ENCODE measurements at regions not wholly inside any gene's neighbourhood (a gene's known extent, or its start where the extent isn't known, plus 50 kb on each side); places are given as distances from the start of the nearest gene placed in this dataset.

DNA sequence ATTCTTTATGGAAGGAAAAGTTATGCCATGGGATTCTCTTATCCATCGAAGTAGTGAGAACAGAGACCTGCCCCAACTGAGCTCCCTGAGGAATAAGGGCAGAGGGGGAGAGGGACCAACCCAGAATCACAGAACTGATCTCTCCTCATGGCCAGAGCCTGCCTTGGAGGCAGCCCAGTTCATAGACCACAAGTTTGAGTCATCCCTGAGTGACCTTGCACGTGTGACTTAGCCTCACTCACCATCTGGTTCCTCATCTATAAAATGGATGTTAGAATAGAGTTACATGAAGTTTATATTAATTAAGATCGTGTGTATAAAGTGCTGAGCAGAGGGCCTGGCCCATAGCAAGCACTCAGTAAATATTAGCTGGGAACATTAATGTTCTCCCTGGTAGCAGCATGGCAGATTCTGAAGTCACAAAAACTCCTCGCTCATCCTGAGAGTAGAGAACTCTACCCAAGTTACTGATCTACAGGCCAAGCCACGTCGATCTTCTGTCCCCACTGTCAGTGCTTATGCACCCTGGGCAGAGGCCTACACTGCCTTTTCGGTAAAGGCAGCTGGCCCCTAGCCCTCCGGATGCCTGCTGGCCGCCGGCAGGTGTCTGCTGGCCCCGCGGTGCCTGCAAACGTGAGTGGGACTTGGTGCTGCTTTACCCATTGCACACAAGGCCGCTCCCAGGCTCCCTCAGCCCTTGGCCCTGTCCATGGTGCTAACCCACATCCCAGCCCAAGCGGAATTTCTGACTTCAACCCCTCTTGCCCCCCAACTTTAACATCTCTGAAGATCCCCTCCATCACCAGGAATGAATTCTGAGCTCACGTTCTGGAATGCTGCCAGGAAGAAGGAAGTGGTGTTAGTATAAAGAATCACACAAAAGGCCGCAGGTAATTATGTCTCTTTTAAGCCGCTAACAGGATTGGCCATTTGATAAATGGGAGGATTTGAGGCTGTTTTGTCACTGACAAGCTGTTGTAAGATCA is 61.1 kb upstream of the ARAP3 start (continued):
- TF ChIP-seq, protein P1, sequence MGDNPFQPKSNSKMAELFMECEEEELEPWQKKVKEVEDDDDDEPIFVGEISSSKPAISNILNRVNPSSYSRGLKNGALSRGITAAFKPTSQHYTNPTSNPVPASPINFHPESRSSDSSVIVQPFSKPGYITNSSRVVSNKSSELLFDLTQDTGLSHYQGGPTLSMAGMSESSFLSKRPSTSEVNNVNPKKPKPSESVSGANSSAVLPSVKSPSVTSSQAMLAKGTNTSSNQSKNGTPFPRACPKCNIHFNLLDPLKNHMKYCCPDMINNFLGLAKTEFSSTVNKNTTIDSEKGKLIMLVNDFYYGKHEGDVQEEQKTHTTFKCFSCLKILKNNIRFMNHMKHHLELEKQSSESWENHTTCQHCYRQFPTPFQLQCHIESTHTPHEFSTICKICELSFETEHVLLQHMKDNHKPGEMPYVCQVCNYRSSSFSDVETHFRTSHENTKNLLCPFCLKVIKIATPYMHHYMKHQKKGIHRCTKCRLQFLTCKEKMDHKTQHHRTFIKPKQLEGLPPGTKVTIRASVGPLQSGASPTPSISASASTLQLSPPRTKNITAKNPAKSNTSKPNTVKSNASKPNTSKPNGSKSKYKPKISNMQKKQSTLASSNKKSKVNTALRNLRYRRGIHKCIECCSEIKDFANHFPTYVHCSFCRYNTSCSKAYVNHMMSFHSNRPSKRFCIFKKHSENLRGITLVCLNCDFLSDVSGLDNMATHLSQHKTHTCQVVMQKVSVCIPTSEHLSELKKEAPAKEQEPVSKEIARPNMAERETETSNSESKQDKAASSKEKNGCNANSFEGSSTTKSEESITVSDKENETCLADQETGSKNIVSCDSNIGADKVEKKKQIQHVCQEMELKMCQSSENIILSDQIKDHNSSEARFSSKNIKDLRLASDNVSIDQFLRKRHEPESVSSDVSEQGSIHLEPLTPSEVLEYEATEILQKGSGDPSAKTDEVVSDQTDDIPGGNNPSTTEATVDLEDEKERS (CRISPR knock-in tag; IDR thresholded peaks at IDR 0.05): no peak
- no peak for TF ChIP-seq GMEB2 (CRISPR knock-in tag; IDR thresholded peaks at IDR 0.05; ENCODE audit: low read depth)
- no peak for TF ChIP-seq TCF12 (IDR thresholded peaks at IDR 0.05)
- TF ChIP-seq TCF12 (CRISPR knock-in tag; IDR thresholded peaks at IDR 0.05): no peak
- TF ChIP-seq AHR (CRISPR knock-in tag; IDR thresholded peaks at IDR 0.05): no peak
- 0 out of 2 replicates have a peak, but pooled peaks have one; percentile 28 for TF ChIP-seq ZNF607 (CRISPR knock-in tag; IDR thresholded peaks at IDR 0.05; ENCODE audit: borderline replicate concordance)
- TF ChIP-seq ZNF558 (CRISPR knock-in tag; IDR thresholded peaks at IDR 0.05; ENCODE audit: borderline replicate concordance): 0 out of 2 replicates have a peak, but pooled peaks have one; percentile 38
- 0 out of 2 replicates have a peak, but pooled peaks have one; percentile 34 for TF ChIP-seq MEIS2 (CRISPR knock-in tag; IDR thresholded peaks at IDR 0.05)
- 0 out of 2 replicates have a peak, but pooled peaks have one; percentile 21 for TF ChIP-seq HOXA3 (CRISPR knock-in tag; IDR thresholded peaks at IDR 0.05)
- TF ChIP-seq ZBTB43 (CRISPR knock-in tag; conservative IDR thresholded peaks at IDR 0.05): 0 out of 2 replicates have a peak, but pooled peaks have one; percentile 47
- TF ChIP-seq NFYB (CRISPR knock-in tag; IDR thresholded peaks at IDR 0.05): no peak
- 0 out of 2 replicates have a peak, but pooled peaks have one; percentile 29 for TF ChIP-seq ZSCAN9 (CRISPR knock-in tag; IDR thresholded peaks at IDR 0.05; ENCODE audit: borderline replicate concordance)
- TF ChIP-seq, protein P2, sequence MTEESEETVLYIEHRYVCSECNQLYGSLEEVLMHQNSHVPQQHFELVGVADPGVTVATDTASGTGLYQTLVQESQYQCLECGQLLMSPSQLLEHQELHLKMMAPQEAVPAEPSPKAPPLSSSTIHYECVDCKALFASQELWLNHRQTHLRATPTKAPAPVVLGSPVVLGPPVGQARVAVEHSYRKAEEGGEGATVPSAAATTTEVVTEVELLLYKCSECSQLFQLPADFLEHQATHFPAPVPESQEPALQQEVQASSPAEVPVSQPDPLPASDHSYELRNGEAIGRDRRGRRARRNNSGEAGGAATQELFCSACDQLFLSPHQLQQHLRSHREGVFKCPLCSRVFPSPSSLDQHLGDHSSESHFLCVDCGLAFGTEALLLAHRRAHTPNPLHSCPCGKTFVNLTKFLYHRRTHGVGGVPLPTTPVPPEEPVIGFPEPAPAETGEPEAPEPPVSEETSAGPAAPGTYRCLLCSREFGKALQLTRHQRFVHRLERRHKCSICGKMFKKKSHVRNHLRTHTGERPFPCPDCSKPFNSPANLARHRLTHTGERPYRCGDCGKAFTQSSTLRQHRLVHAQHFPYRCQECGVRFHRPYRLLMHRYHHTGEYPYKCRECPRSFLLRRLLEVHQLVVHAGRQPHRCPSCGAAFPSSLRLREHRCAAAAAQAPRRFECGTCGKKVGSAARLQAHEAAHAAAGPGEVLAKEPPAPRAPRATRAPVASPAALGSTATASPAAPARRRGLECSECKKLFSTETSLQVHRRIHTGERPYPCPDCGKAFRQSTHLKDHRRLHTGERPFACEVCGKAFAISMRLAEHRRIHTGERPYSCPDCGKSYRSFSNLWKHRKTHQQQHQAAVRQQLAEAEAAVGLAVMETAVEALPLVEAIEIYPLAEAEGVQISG (CRISPR knock-in tag; IDR thresholded peaks at IDR 0.05): 0 out of 2 replicates have a peak, but pooled peaks have one; percentile 41
- 0 out of 2 replicates have a peak, but pooled peaks have one; percentile 32 for TF ChIP-seq ZBTB26 (CRISPR knock-in tag; IDR thresholded peaks at IDR 0.05; ENCODE audit: borderline replicate concordance)
- TF ChIP-seq BORCS8-MEF2B (CRISPR knock-in tag; IDR thresholded peaks at IDR 0.05): peak; percentile 35; the same call in 1 of the 2 replicates
- TF ChIP-seq EHMT2 (IDR thresholded peaks at IDR 0.05; ENCODE audit: borderline replicate concordance, low read depth, low read length): peak; percentile 92; the same call in 1 of the 2 replicates

Data from HepG2 (cell line).